Upper lobe of left lung (tissue), 4 donors: ENCODE measurements at regions not wholly inside any gene's neighbourhood (a gene's known extent, or its start where the extent isn't known, plus 50 kb on each side); places are given as distances from the start of the nearest gene placed in this dataset.

ENCODE experiments used
- CTCF ChIP-seq, 6 experiments: fragments of 450-650 bp in 4 of 6; fragments of 200-600 bp in 2 of 6; sonication (generic) in 2 of 6; IDR thresholded peaks; one replicate each; pipeline ENCODE4 v1.5.1; 2016 to 2019; ENCODE audit warnings: antibody characterized with exemption in 6 of 6
- EP300 ChIP-seq, 4 donors: sonication (generic); formaldehyde crosslinking; IDR thresholded peaks; one replicate each; pipeline ENCODE4 v1.5.1; 2017; ENCODE audit warnings: antibody characterized with exemption in 4 of 4, control low read depth in 2 of 4
- POLR2A ChIP-seq, 4 donors: fragments of 450-650 bp; IDR thresholded peaks; one replicate each; pipeline ENCODE4 v1.5.1; 2016 to 2017; ENCODE audit warnings: antibody characterized with exemption in 4 of 4, mild to moderate bottlenecking in 2 of 4
- POLR2AphosphoS5 ChIP-seq, 2 donors: sonication (generic); formaldehyde crosslinking; IDR thresholded peaks; one replicate each; pipeline ENCODE4 v1.5.1; 2017; ENCODE audit warnings: antibody characterized with exemption in 2 of 2

GRCh38 chr7:17725821-17726220 is 214.5 kb downstream of the SNX13 start:
- TF ChIP-seq CTCF (IDR thresholded peaks at IDR 0.05) (no peak), POLR2A (IDR thresholded peaks at IDR 0.05) (no peak), POLR2AphosphoS5 (IDR thresholded peaks at IDR 0.05) (no peak), EP300 (IDR thresholded peaks at IDR 0.05) (no peak)
